Breast epithelium (tissue), 4 donors: ENCODE measurements at regions not wholly inside any gene's neighbourhood (a gene's known extent, or its start where the extent isn't known, plus 50 kb on each side); places are given as distances from the start of the nearest gene placed in this dataset.

Experiments
- DNase-seq, 2 donors: peaks; one replicate each; pipeline ENCODE4 v3.0.0-alpha.2; 2019; ENCODE audit warnings: low spot score in 2 of 2
- H3K27ac ChIP-seq, 2 donors: fragments of 200-600 bp; sonication (generic) in 1 of 2; one replicate each; pipeline ENCODE4 v1.5.1; 2016 to 2019; ENCODE audit warnings: mild to moderate bottlenecking in 1 of 2
- H3K27me3 ChIP-seq, 2 donors: fragments of 200-600 bp; sonication (generic) in 1 of 2; one replicate each; pipeline versions ENCODE4 v1.5.1 to v1.6.0; 2017 to 2019; ENCODE audit warnings: control low read depth in 1 of 2, mild to moderate bottlenecking in 1 of 2
- H3K36me3 ChIP-seq: fragments of 200-600 bp; one replicate; pipeline ENCODE4 v1.5.1; 2019
- H3K4me1 ChIP-seq, 2 donors: fragments of 200-600 bp; sonication (generic); one replicate each; pipeline ENCODE4 v1.5.1; 2016 to 2019; ENCODE audit warnings: control low read depth in 1 of 2
- H3K4me3 ChIP-seq, 3 donors: fragments of 200-600 bp; sonication (generic); 1 replicate in 2 of 3; 2 replicates in 1 of 3; pipeline ENCODE4 v1.5.1; 2016 to 2019; ENCODE audit warnings: mild to moderate bottlenecking in 3 of 3, moderate library complexity in 2 of 3
- H3K9me3 ChIP-seq, 2 donors: fragments of 200-600 bp; sonication (generic) in 1 of 2; one replicate each; pipeline ENCODE4 v1.5.1; 2016 to 2019; ENCODE audit warnings: control low read depth in 1 of 2
- POLR2A ChIP-seq: fragments of 450-650 bp; IDR thresholded peaks from one replicate; pipeline ENCODE4 v1.6.1; 2016; ENCODE audit warnings: antibody characterized with exemption, mild to moderate bottlenecking, moderate library complexity
- POLR2AphosphoS5 ChIP-seq, 3 donors: sonication (generic); formaldehyde crosslinking; IDR thresholded peaks; one replicate each; pipeline ENCODE4 v1.6.1; 2017; ENCODE audit warnings: antibody characterized with exemption in 3 of 3
- intact Hi-C: fragments of 100-400 bp; cut with DNase I; formaldehyde crosslinking; loops from one replicate; pipeline ENCODE4 v1.15.1; 2023; ENCODE audit warnings: low total_unique reads
- TF ChIP-seq, protein P1 (sequence below), 3 donors: fragments of 450-650 bp; IDR thresholded peaks; one replicate each; pipeline ENCODE4 v1.5.1; 2016 to 2017; ENCODE audit warnings: antibody characterized with exemption in 3 of 3, mild to moderate bottlenecking in 3 of 3, moderate library complexity in 3 of 3

DNA sequence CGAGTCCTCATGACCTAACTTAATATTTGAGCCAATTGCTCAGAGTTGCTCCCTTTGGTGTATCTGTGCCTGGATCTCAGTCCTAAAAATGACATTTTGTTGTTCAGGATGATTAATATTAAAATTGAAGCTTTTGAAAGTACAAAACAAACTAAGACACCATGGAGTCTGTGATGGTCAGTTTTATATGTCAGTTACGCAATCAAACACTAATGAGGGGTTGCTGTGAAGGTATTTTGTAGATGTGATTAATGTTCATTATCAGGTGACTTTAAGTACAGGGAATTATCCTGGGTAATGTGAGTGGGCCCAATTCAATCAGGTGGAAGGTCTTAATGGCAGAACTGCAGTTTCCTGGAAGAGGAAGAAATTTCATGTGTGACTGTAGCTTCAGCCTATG is 546.7 kb downstream of the REEP3 start:
- intact Hi-C loops: no loop called here

DNA sequence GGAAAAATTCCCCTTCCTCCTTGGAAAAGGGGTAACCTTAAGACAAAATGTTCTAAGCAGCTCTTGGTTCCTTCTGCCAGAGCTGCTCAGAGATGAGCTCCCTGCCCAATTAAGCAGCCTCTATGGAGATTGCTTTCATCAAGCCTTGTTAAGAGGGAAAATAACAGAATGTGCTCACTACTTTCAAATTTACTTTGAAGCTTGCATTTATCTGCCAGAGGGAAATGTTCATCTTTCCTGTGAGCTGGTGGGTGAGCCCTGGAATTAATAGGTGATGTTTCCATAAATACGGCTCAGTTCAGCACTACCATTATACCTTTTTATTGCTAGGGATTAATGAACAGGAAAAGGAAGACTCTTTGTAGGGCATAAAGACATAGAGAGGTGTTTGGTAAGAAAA is 549.0 kb downstream of the REEP3 start:
- no peak for DNase-seq
- TF ChIP-seq, protein P1, sequence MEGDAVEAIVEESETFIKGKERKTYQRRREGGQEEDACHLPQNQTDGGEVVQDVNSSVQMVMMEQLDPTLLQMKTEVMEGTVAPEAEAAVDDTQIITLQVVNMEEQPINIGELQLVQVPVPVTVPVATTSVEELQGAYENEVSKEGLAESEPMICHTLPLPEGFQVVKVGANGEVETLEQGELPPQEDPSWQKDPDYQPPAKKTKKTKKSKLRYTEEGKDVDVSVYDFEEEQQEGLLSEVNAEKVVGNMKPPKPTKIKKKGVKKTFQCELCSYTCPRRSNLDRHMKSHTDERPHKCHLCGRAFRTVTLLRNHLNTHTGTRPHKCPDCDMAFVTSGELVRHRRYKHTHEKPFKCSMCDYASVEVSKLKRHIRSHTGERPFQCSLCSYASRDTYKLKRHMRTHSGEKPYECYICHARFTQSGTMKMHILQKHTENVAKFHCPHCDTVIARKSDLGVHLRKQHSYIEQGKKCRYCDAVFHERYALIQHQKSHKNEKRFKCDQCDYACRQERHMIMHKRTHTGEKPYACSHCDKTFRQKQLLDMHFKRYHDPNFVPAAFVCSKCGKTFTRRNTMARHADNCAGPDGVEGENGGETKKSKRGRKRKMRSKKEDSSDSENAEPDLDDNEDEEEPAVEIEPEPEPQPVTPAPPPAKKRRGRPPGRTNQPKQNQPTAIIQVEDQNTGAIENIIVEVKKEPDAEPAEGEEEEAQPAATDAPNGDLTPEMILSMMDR (IDR thresholded peaks at IDR 0.05): no peak
- TF ChIP-seq POLR2AphosphoS5 (IDR thresholded peaks at IDR 0.05) (no peak), POLR2A (no peak)
- Histone ChIP-seq H3K4me1 (no peaks in the 10 kb centered on the region), H3K36me3 (no peaks in the 10 kb centered on the region), H3K27me3 (no peaks in the 10 kb centered on the region), H3K27ac (no peak overlapping the region), H3K4me3 (no peak overlapping the region), H3K9me3 (no peaks in the 10 kb centered on the region)
- intact Hi-C loops: no loop called here

More for the DNA sequence above, 546.7 kb downstream of the REEP3 start:
- no peak for DNase-seq
- Histone ChIP-seq H3K36me3 (no peaks in the 10 kb centered on the region), H3K27me3 (no peaks in the 10 kb centered on the region), H3K4me1 (no peaks in the 10 kb centered on the region), H3K27ac (no peak overlapping the region), H3K9me3 (no peaks in the 10 kb centered on the region), H3K4me3 (no peak overlapping the region)
- TF ChIP-seq POLR2AphosphoS5 (IDR thresholded peaks at IDR 0.05) (no peak), POLR2A (no peak)
- TF ChIP-seq, protein P1 (IDR thresholded peaks at IDR 0.05): no peak

DNA sequence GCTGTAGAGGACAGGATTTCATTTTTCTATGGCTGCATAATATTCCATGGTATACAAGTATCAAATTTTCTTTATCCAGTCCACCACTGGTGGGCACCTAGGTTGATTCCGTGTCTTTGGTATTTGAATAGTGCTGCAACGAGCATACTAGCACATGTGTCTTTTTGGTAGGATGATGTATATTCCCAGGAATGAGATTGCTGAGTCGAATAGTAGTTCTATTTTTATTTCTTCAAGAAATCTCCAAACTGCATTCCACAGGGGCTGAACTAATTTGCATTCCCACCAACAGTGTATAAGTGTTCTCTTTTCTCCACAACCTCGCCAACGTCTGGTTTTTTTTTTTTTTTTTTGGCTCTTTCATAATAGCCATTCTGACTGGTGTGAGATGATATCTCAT is 550.0 kb downstream of the REEP3 start:
- no peaks in the 10 kb centered on the region for H3K27me3 ChIP-seq
- no peaks in the 10 kb centered on the region for H3K36me3 ChIP-seq
- no peaks in the 10 kb centered on the region for H3K4me1 ChIP-seq
- no peak for DNase-seq
- TF ChIP-seq POLR2A (no peak), POLR2AphosphoS5 (IDR thresholded peaks at IDR 0.05) (no peak)
- TF ChIP-seq, protein P1 (IDR thresholded peaks at IDR 0.05): no peak
- H3K4me3 ChIP-seq: no peak overlapping the region
- intact Hi-C loops: no loop called here
- H3K9me3 ChIP-seq: no peaks in the 10 kb centered on the region
- H3K27ac ChIP-seq: no peak overlapping the region

DNA sequence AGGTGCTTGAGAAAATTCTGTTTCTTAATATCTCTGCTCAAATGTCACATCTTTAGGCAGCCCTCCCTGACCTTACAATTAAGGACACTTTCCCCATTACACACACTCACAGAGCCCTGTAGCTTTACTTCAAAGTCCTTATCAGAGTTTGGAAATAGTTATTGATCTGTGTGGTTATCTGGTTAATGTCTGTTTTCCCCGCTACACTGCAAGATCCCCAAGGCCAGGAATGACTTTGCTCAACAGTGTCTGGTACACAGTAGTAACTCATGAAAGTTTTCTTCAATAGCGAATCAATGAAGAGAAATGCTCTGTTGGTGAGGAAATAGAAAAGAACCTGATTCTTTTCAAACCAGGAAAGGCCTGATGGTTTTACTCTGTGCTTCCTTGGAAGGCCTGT is 554.4 kb downstream of the REEP3 start:
- H3K4me1 ChIP-seq: no peaks in the 10 kb centered on the region
- DNase-seq: no peak
- H3K27me3 ChIP-seq: no peaks in the 10 kb centered on the region
- H3K9me3 ChIP-seq: no peaks in the 10 kb centered on the region
- intact Hi-C loops: no loop called here
- H3K27ac ChIP-seq: no peak overlapping the region
- TF ChIP-seq, protein P1 (IDR thresholded peaks at IDR 0.05): no peak
- no peak for TF ChIP-seq POLR2A
- no peak for TF ChIP-seq POLR2AphosphoS5 (IDR thresholded peaks at IDR 0.05)
- H3K36me3 ChIP-seq: no peaks in the 10 kb centered on the region
- no peak overlapping the region for H3K4me3 ChIP-seq

DNA sequence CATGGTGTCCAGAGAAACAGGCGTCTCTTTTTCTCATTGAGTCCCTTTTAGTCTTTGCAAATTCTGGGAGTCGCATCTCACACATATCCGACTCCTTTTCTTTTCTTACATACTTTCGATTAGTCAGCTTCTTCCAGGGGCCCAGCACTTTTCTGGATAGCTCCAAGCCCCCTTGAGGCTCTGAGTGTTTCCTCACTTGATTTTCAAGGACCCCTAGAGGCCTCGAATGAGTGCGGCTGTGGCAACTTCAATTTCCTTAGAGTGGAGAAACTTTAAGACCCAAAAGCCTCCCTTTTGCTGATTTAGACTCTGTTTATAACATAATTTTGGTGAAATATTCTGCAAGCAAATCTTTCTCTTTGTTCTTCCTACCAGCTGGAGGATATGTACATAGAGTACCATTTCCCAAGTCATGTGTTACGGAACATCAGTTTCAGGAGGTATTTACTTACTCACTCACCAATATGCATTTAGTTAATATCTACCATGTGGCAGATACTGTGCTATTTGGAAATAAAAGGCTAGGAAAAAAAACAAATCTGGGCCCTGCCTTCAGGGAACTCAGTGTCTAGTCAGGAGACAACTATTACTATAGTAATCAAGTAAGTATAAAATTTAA is 555.2 kb downstream of the REEP3 start:
- intact Hi-C loops: no loop called here

More for the DNA sequence above, 555.2 kb downstream of the REEP3 start:
- DNase-seq: no peak
- Histone ChIP-seq H3K9me3 (no peaks in the 10 kb centered on the region), H3K27me3 (no peaks in the 10 kb centered on the region), H3K4me1 (no peaks in the 10 kb centered on the region), H3K4me3 (no peak overlapping the region), H3K36me3 (no peaks in the 10 kb centered on the region), H3K27ac (no peak overlapping the region)
- TF ChIP-seq POLR2AphosphoS5 (IDR thresholded peaks at IDR 0.05) (no peak), POLR2A (no peak)
- TF ChIP-seq, protein P1 (IDR thresholded peaks at IDR 0.05): no peak
